ENCODE measurements at regions not wholly inside any gene's neighbourhood (a gene's known extent, or its start where the extent isn't known, plus 50 kb on each side); places are given as distances from the start of the nearest gene placed in this dataset.
"Not testable (repeated sequence)": the region's sequence is repeated elsewhere in the genome, so short reads cannot be mapped to it uniquely, and the experiment has no call there.

DNA sequence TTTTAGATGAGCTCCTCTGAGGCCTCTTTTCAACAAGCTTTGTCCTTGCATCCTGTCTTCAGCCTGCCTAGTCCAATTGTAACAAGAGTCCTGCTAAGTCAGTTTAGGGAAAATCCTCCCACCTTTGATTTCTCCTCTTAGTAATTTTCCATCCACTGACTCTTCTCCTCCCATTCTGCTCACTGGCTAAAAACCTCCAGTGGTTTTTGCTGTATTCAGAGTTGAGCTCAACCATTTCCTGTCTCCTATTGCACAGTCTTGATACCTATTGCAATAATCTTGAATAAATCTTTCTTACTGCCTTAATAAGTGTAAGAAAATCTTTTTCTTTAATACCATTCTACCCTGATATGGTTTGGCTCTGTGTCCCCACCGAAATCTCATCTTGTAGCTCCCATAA, 117.8 kb upstream of the ENPP6 start:
- DNase-seq (ENCODE audit: low read depth in 2 of 2, low spot score in 1 of 2): no peak

DNA sequence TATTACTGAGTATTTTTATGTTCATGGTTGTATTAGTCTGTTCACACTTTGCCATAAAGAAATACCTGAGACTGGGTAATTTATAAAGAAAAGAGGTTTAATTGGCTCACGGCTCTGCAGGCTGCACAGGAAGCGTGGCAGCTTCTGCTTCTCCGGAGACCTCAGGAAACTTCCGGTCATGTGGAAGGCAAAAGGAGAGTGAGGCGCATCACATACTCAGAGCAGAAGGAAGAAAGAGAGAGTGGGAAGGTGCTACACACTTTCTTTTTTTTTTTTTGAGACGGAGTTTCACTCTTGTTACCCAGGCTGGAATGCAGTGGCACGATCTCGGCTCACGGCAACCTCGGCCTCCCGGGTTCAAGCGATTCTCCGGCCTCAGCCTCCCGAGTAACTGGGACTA, 115.8 kb upstream of the ENPP6 start:
- not testable (repeated sequence) for DNase-seq (ENCODE audit: low read depth in 2 of 2, low spot score in 1 of 2)

DNA sequence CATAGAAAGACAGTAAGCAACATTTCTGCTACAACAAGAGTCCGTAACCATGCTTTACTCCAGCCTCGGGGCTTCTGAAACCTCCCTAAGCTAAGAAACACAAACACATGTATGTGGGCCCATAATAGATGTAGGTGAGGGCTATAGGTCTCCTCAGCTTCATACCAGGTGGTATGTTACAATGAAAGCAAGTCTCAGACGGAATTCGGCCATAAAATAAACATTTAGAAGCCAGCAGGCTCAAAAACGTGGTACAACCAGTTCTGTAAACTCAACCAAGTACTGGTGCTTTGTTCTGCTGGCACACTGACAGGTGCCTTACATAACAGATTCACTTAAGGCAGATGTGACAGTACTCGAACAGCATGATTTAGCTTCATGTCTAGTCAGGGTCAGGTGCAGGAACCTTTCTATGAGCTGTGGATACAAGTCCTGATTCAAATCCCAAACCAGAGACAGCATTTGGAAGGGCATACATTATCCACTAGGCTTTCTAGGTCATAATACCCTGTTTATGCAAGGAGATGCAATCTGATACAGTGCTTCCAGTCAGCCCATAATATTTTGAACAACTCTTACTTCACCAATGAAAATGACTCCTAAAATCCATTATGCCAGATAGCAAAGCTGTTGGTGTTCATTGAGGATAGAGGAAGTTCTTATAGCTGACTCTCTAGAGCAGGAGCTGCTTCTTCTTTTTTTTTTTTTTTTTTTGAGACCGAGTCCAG, 113.8 kb upstream of the ENPP6 start:
- DNase-seq (ENCODE audit: low read depth in 2 of 2, low spot score in 1 of 2): no peak

DNA sequence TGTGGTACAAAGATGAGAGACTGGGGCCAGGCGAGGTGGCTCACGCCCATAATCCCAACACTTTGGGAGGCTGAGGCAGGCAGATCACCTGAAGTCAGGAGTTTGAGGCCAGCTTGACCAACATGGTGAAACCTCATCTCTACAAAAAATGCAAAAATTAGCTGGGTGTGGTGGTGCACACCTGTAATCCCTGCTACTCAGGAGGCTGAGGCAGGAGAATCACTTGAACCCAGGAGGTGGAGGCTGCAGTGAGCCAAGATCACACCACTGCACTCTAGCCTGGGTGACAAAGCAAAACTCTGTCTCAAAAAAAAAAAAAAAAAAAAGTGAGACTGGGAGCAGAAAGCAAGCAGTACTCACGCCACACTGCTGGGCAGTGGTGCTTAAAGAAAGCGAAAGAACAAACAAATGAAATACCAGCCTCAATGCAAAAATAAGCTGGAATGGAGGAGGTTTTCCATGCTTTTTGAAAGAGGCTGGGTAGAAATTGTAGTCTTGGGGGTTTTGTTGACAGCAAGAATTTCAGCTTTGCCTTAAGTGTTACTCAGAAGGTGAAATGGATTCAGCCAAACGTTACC, 112.9 kb upstream of the ENPP6 start:
- DNase-seq (ENCODE audit: low read depth in 2 of 2, low spot score in 1 of 2): not testable (repeated sequence)

DNA sequence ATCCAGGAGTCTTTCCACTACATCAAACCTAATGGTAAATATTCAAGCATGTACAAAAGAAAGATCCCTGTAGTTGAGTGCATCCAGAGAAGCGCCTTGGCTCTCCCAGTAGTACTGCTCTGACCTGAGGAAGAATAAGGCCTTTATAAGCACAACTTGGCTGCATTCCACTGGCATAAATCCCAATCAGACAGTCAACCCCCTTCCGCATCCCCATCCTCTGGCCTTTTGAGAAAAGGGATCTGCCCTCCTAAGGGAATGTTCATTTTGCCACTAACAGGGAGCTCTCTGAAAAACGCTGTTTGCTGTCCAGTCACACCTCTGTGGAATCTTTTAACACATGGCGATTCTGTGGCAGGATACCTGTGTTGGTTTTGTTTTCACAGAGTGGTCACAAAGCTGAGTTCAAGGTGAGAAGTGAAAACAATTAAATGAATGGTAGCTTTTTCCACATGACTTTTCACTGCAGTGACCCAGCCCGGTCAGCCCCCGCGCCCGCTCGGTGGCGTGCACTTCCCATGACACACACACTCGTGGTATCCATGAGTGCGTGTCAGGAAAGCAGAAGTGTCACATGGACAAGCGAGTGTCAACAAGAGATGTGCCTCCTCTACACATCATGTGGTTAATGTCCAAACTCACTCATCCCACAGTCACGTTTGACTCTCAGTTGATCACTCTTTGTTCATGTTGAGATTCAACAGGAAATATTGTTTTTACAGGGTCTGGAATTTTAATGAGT, 112.2 kb upstream of the ENPP6 start:
- no peak for DNase-seq (ENCODE audit: low read depth in 2 of 2, low spot score in 1 of 2)

DNA sequence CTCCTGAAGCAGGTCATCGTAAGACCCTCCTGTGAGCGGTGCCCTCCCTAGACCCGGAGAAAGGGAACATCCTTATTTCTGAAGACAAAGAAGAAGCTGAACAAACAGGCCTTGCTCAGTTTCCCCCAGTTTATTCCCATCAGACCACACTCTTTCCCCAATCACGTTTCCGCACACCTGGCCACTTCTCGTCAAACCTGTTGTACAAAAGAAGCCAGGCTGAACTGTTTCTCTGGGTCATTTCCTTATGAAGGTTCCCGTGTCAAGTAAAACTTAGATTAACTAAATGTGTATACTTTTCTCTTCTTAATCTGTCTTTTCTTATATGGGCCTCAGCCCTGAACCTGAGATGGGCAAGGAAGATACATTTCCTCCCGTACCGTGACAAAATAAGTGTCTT, 111.6 kb upstream of the ENPP6 start:
- DNase-seq (ENCODE audit: low read depth in 2 of 2, low spot score in 1 of 2): no peak

DNA sequence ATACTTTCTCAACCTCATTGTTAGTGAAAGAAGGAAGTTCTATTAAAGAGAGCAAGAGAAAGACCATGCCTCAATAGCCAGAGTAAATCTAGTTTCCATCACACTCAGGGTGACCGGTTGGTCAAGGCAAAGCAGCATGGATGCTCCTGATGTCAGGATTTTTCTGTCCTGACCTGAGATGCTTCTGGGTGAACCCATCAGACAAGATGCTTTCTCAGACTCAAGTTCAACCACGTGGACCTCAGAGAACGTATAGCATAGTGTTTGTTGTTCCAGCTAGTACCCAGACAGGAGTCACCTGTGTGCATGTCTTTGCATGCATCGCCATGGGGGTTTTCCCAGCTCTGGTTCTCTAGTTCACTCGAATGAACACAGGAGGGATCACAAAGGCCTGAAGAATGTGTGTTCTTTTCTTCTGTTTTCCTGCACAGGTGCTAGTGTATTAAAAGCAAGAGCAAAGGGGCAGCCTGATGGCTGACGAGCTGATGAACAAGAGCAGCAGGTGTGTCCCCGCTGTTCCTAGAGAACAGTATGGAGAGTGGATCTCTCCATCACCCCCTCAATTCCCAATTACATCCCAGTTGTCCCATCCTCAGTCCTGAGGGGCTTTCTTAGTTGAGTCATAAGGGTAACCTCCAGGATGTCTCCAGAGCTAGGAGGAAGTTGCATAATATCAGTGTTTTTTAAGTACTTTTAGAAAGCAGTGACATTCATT, 110.5 kb upstream of the ENPP6 start:
- no peak for DNase-seq (ENCODE audit: low read depth in 2 of 2, low spot score in 1 of 2)

DNA sequence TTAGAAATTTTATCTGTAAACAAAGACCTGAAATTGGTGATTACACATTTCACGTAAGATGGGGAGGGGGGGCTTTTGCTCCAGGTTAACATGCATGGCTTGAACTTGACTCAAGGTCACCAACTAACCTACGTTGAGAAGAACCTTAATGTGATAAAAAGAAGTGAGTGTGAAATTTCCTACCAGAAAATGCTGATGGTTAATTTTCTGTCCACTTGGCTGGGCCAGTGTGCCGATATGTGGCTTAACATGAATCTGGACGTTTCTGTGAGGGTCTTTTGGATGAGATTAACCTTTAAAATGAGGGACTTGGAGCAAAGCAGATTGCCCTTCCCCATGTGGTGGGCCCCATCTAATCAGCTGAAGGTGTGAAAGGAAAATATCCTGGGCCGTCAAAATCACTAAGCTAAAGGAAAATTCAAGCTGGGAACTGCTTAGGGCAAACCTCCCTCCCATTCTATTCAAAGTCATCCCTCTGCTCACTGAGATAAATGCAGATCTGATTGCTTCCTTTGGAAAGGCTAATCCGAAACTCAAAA, 107.3 kb upstream of the ENPP6 start:
- no peak for DNase-seq (ENCODE audit: low read depth in 2 of 2, low spot score in 1 of 2)

DNA sequence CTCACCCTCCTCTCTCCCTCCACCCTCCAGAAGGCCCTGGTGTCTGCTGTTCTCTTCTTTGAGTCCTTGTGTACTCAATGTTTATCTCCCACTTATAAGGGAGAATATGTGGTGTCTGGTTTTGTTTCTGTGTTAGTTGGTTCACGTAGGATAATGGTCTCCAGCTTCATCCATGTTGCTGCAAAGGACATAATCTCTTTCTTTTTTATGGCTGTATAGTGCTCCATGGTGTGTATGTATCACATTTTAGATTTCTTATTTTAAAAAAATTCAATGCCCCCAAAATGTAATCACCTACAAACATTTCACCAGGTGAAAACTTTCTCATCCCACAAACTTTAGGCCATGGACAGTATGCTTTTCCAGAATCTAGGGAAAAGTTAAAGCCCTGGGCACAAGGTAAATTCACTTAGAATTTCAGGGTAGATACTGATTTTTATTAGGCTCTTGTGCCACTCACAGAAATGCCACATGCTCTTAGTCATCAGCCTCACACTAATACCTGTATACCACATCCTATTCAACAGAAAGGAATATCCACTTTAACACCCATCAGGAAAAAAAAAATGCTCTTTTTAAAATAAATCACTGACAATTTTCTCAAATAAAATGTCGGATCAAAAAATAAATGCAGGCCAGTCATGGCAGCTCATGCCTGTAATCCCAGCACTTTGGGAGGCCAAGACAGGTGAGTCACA, 104.8 kb upstream of the ENPP6 start:
- no peak for DNase-seq (ENCODE audit: low read depth in 2 of 2, low spot score in 1 of 2)

DNA sequence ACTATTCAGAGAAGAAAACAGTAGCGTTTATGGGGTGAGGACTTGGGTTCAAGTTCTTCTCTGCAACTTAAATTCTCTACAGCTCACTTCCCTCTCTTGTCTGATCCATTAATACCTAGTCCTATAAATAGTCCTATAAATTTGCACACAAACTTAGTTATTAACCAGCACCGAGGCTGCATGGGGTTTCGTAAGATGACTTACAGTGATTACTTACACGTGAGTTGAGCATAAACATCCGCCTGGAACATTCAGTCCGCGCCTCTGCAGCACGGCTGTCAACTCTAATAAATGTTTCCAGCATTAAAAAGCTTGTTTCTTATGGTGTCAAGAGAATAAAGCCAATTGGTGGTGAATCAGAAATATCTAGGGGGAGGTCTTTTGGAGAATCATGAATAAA, 103.0 kb upstream of the ENPP6 start:
- DNase-seq (ENCODE audit: low read depth in 2 of 2, low spot score in 1 of 2): no peak

DNA sequence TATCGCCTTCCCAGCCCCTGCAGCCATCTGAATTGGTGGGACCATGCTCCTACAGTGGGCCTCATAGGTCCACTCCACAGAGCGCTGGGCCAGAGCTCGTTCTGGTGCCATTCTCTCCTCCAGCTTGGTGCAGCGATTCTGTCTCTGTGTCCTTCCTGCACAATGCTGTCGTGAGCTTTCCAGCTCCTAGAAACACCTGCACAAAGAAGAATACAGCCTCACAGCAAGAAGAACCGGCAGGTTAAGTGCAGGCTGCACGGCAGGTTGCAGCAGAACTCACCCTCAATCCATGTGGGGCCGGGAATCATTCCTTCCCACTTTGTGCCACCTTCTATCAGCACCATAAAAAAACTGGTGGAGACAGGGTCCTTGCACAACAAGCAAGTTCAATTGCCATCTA, 101.2 kb upstream of the ENPP6 start:
- no peak for DNase-seq (ENCODE audit: low read depth in 2 of 2, low spot score in 1 of 2)

DNA sequence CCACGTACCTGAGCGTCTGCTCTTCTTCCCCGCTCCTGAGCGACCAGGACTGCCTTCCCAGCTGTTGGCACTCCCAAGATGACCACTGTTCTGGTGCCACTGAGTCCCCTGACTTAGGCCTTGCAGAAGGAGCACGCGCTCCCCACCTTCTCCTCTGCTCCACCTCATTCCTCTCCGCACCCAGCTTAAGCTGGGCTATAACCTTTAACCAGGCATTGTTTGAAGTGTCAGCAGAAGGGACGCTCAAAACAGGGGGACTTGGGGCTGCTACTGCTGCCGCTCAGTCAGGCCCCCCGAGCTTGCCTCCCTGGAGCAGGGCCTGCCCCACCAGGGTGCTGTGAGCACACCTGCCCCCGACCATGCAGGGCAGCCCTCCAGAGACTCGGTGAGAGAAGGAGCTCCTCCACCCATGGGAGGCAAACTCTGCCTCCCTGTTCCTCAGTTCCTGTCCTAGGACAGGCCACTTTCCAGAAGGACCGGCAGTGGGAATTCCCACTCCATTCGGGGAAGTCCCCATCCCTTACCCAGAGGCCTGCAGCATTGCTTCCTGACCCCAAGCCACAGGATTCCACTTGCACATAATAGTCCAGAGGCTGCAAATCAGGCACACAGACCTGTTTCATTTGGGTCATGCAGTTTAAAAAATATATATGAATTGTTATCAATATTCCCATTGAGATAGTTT, 99.7 kb upstream of the ENPP6 start:
- DNase-seq (ENCODE audit: low read depth in 2 of 2, low spot score in 1 of 2): no peak

DNA sequence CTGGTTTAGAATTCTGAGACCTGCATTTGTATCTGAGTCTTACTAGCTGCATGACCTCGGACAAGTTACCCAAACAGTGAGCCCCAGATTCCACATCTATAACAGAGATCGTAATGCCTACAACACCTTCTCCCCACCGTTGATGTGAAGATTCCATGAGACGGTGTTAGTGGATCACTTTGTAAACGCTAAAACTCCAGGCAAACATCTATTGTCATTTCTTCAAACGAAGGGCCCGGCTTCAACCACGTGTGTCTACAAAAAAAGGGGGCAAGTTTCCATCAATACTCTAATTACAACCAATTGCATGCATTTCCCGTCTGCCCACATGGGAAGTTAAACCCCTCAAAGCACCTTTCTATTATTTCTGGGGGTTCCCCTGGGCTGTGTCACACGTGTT, 99.1 kb upstream of the ENPP6 start:
- DNase-seq (ENCODE audit: low read depth in 2 of 2, low spot score in 1 of 2): no peak

DNA sequence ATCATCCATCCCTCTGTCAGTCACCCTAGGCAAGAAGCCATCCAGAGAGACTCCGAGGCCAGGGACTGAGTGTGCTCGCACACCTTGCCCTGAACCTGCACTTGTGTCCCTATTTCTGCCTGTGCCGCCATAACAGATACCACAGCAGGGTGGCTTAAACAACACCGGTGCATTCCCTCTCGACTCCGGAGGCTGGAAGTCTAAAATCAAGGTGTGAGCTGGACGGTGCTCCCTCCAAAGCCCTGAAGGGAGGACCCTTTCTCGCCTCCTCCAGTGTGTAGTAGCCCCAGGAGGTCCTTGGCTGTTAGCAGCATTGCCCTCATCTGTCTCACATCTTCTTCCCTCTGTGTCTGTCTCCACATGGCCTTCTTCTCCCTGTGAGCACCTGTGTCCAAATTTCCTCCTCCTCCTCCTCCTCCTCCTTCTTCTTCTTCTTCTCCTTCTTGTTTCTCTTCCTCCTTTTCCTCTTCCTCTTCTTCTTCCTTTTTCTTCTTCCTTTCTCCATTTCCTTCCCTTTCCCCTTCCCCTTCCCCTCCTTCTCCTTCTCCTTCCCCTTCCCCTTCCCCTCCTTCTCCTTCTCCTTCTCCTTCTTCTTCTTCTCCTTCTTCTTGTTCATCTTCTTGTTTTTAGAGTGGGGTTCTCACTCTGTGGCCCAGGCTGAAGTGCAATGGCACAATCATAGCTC, 98.1 kb upstream of the ENPP6 start:
- DNase-seq (ENCODE audit: low read depth in 2 of 2, low spot score in 1 of 2): no peak

DNA sequence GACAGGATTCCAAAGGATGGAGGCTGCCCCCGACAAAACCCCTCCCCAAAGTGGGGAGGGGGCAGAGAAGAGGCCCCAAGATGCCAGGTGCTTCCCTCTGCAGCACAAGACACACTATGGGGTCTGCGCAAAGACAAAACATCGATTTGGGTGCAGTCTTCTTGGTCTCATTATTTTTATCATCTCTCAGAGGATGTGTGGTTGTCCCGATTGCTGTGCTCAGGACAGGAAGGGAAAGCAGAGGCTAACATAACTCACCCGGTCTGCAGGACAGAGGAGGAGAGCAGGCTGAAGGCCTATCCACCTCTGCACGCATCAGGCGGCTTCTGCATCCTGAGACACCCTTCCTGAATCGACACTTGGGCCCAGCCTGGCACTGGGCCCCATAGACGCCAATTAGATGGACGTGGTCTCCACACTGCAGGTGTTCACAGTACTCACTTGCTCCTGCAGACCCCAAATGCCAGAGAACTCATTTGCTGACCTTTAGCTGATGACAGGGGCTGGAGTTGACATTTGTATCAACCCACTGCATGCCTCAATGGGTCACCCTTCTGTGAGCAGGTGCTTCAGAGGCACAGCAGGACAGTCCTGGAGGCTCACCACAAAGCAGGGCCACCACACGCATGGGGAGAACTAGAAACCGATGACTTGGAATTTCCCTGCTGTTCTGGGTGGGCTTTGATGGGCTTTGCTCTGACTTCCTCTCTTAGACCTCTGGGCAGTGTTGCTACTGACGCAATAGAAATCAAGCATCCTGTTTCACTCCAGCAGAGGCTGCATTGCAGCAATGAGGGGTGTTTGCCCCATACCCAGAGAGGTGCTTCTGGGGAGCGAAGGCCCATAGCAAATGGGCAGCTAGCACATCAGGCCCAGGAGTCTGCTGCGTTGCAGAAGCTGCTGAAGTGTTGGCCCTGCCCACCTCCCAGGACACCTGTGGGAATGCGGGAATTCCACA, 96.3 kb upstream of the ENPP6 start:
- no peak for DNase-seq (ENCODE audit: low read depth in 2 of 2, low spot score in 1 of 2)

DNA sequence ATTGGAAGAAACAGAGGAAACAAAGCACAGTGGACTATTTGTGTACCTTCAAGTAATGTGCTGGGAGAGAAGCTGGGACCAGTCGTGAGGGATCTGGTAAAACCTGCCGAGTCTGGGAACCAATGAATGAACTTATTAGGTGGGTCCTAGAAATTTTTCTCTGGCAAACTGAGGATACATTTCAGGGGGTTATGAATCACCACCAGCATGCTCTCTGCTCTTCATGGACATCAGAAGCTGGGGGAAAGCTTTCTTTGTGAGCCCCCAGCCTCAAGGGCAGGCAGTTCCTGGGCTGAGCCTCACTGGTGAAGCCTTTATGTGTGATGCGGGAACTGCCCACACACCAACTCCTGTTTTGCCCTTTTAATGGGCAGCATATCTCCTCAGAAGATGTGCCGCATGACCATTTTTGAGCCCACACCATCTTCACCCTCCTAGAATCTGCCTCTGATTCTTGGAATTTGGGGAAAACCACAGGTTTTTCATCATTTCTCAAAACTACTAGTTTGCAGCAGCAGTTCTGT, 95.4 kb upstream of the ENPP6 start:
- DNase-seq (ENCODE audit: low read depth in 2 of 2, low spot score in 1 of 2): no peak

DNA sequence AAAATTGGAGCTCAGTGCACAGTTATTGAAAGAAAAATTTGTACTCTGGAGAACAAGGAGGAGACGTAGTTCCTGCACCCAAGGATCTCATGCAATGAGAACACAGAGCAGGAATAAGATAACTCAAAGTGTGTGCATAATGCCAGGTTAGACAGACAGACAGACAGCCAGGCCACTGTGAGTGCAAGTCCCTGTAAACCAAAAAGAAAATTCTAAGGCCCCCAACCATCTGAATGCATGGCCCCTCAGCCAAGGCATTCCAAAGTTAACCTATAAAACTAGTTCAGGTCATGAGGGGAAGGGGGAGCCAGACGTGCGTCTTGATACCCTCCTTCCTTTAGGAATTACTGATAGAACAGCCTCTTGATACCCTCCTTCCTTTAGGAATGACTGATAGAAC, 94.5 kb upstream of the ENPP6 start:
- DNase-seq (ENCODE audit: low read depth in 2 of 2, low spot score in 1 of 2): no peak

DNA sequence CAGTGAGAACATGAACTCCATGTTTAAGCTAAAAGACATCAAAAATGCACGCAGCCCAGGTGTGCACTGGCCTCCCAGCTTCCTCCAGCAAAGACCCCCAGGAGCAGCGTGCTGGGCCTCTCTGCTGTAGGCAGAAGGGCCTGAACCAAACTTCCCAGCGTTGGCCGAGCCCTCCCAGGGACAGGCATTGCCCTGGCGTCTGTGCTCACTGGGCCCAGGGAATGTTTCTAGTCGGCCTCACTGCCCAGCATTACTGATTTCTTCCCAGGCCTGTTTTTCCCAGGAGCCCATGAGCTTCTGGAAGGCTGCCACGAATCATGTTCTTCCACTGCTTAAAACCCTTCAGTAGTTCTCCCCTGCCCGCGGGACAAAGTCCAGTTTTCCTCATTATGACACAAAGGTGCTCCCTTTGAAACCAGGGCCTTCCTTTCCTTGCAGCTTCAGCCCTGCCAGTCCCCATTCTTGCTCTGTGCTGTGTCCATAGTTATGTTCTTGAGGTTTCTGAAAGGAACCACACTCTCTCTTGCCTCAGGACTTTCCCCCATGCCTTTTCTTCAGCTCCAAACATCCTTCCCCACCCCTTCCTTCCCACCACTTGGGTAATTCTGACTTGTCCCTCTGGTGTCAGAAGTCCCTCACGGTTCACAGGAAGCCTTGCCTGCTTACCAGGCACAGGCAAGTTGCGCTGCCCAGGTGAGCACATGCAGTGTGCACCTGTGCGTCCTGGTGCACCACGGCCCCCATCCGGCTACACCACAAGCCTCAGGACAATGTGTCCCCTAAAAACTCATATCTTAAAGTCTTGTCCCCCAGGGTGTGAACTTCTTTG, 93.4 kb upstream of the ENPP6 start:
- no peak for DNase-seq (ENCODE audit: low read depth in 2 of 2, low spot score in 1 of 2)
